ENCODE measurements at regions not wholly inside any gene's neighbourhood (a gene's known extent, or its start where the extent isn't known, plus 50 kb on each side); places are given as distances from the start of the nearest gene placed in this dataset.
"Not testable (repeated sequence)": the region's sequence is repeated elsewhere in the genome, so short reads cannot be mapped to it uniquely, and the experiment has no call there.

GRCh38 chr2:239559417-239560261 lies 158.8 kb upstream of the HDAC4 start:
- DNase-seq = no peak

- no peak for DNase-seq
Observed at GRCh38 chr2:239558661-239559060, 157.8 kb upstream of the HDAC4 start.

GRCh38 chr2:239557516-239557915 lies 156.7 kb upstream of the HDAC4 start:
- no peak for DNase-seq

DNA sequence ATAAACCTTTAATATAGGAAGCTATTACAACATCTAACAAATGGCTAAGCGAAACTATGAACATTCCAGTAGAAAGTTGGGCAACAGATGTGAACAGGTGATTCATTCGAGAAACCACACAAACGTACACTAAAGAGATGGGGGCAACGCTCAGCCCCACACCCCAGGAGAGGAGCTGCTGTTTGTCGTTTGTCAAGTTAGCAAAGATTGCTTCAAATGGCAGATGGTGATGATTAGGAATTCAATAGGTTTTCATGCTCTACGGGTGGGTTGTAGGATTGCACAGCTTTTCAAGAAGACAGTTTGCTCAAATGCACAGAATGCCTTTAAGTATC lies 154.7 kb upstream of the HDAC4 start:
- DNase-seq = no peak

- DNase-seq = no peak
Observed at GRCh38 chr2:239554766-239555570, 154.1 kb upstream of the HDAC4 start.

GRCh38 chr2:239553376-239554000 lies 152.7 kb upstream of the HDAC4 start:
- no peak for DNase-seq

DNA sequence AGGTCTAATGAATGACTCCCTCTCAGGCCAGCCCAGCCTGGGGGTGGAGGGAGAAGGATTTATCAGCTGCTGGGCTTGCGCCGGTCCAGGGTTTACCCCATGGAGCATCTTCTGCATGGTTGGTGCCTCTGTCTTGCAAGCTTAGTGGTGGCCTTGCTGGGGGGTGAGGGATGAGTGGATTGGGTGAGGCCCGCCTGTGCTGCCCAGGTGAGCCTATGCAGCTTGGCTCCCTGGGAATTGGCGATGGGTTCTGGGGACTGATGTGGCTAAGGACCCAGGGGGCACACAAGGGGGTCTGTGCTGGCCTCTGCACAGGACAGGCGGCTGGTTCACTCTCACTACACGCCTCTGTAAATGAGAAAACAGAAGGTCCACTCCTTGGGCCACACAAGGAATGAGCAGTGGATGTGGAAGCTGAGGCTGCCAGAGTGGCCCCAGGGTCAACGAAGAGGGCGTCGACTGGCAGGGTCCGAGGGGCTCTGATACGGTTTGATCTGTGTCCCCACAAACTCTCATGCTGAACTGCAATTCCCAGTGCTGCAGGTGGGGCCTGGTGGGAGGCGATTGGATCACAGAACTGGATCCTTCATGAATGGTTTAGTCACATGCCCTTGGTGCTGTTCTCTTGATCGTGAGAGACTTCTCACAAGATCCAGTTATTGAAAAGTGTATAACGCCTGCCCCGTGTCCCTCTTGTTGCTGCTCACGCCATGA lies 151.6 kb upstream of the HDAC4 start:
- no peak for DNase-seq

DNA sequence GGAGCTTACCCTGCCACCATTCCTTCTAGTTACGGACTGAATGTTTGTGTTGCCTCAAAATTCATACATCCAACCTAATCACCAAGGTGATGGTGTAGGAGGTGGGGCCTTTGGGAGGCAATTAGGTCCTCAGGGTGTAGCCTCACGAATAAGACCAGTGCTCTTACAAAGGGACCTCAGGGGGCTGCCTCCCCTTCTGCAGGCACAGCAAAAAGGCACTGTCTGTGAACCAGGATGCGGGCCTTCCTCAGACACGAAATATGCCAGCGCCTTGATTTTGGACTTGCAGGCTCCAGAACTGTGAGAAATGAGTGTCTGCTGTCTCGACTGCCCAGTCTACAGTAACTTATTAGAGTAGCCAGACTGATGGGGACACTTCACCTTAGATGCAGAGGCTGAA lies 150.4 kb upstream of the HDAC4 start:
- no peak for DNase-seq

DNA sequence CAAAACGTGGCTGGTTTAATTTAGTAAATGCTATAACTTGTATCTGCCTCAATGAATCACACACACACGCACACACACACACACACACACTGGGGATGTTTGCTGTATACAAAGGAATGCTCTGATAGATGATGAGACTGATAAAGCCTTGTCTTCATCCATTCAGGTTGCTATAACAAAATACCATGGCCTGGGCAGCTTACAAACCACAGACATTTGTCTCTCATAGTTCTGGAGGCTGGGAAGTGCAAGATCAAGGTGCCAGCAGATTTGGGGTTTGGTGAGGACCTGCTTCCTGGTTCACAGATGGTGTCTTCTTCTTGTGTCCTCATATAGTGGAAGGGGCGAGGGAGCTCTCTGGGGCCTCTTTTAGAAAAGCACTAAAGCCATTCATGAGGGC lies 149.5 kb upstream of the HDAC4 start:
- no peak for DNase-seq

- no peak for DNase-seq
Observed at GRCh38 chr2:239549711-239550255, 149.0 kb upstream of the HDAC4 start.

GRCh38 chr2:239548965-239549595 lies 148.3 kb upstream of the HDAC4 start:
- DNase-seq = no peak

GRCh38 chr2:239548451-239548871 lies 147.6 kb upstream of the HDAC4 start:
- no peak for DNase-seq

DNA sequence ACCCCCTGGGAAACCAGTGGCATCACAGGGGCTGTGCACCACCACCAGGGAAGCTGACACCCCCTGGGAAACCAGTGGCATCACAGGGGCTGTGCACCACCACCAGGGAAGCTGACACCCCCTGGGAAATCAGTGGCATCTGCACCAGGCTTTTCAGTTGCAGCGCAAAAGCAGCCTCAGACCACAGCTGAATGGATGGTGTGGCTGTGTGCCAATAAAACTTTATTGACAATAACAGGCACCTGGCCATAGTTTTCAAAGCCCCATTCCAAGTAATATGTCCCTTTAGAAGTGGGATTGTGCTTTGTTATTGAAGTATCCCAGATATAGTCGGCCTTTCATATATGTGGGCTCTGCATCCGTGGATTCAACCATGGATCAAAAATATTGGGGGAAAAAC lies 146.3 kb upstream of the HDAC4 start:
- DNase-seq = not testable (repeated sequence)

GRCh38 chr2:239546541-239546940 lies 145.7 kb upstream of the HDAC4 start:
- DNase-seq = no peak

- DNase-seq = no peak
Observed at GRCh38 chr2:239545741-239546392, 145.0 kb upstream of the HDAC4 start.

DNA sequence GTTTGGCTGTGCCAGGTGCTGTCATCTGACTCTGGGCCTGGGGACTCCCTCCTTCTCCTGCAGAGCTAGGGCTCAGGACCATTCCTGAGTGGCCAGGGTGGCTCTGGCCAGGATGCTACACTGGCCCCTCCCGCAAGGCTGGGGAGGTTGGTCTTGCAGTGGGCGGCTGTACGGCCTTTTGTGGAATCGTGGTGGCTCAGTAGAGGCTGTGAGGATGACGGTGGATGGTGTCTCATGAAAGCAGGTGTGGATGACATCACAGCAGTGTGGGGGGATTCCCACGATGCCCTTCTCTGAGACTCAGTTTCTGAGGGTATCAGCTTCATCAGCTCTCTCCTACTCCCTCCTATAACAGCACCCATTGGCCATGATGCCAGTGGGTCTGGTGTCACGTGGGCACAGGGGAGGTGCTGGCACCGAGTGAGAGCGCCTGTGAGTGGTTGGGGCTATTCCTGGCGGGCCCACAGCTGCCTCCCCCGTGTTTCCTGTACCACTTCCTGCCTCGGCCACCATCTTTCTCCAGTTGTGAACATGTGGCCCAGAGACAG lies 144.2 kb upstream of the HDAC4 start:
- no peak for DNase-seq

DNA sequence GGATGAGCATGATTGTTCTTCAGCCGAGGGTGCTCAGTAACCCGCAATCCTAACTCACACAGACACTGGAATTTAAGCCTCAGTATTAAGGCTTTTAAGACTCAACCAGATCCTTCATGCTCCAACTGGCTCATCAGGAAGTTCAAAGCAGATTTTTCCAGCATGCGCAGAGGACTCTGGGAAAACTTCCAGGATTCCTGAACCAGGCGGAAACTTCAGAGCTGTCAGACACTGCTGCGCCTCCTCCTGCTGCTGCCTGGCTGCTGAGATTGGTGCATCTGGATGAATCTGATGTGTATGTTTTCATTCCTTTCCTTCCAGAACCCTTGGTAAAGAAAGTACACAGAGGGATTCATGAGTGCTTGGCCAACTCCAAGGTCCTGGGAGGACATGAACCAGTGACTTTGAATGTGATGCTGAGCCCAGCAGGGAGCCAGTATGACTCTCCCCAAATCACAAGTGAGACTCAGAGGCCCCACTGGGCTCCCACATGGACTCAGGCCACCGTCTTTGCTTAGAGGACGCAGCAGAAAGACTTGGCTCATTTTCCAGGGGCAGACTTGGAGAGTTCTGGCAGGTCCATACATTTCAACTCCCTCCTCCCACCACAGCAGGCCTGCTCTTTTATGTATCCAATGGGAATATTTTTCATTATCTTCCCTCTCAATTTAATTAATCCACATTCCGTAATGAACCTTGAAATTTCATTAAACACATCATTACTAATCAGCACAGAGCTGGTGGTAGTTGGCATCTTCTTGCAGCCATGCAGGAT lies 143.5 kb upstream of the HDAC4 start:
- DNase-seq = no peak

- DNase-seq = no peak
Observed at GRCh38 chr2:239543702-239544101, 142.9 kb upstream of the HDAC4 start.

- no peak for DNase-seq
Observed at GRCh38 chr2:239540174-239540573, 139.4 kb upstream of the HDAC4 start.

DNA sequence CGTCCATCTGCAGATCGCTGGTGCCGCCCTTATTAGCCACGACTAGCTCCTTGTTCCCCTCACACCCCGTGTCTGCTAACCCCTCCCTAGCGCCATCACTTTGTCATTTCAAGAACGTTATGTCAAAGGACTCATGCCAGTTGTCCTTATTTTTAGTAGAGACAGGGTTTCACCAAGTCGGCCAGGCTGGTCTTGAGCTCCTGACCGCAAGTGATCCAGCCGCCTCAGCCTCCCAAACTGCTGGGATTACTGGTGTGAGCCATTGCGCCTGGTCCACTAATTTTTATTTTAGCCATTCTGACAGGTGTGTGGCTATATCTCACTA lies 138.9 kb upstream of the HDAC4 start:
- no peak for DNase-seq

All from dermis blood vessel endothelial cell (primary cell).